Stimulated activated CD4-positive, alpha-beta T cell treated with anti-CD3 and anti-CD28 coated beads, Interleukin-1b, Interleukin-23, amount 100 ng/mL, for 24 hours (primary cell): ENCODE measurements at regions not wholly inside any gene's neighbourhood (a gene's known extent, or its start where the extent isn't known, plus 50 kb on each side); places are given as distances from the start of the nearest gene placed in this dataset.

Experiments used
- DNase-seq, 4 experiments: peaks; one replicate each; pipeline ENCODE4 v3.0.0-alpha.2; 2020; ENCODE audit warnings: low read depth in 4 of 4, low spot score in 1 of 4

- DNase-seq, result no peak
Measured at GRCh38 chr1:56050911-56051310, 528.5 kb downstream of the PLPP3 start.

GRCh38 chr1:56045477-56045876 is 533.9 kb downstream of the PLPP3 start:
- no peak for DNase-seq

- DNase-seq, result no peak
Measured at GRCh38 chr1:56045062-56045461, 534.3 kb downstream of the PLPP3 start.

- no peak for DNase-seq
Measured at GRCh38 chr1:56036479-56036878, 542.9 kb downstream of the PLPP3 start.

GRCh38 chr1:56034847-56035481 is 544.4 kb downstream of the PLPP3 start:
- no peak for DNase-seq

- DNase-seq, result no peak
Measured at GRCh38 chr1:56034222-56034621, 545.1 kb downstream of the PLPP3 start.

GRCh38 chr1:56033321-56034037 is 545.9 kb downstream of the PLPP3 start:
- DNase-seq, result no peak

- DNase-seq, result no peak
Measured at GRCh38 chr1:56032096-56032676, 547.2 kb downstream of the PLPP3 start.

GRCh38 chr1:56031001-56031400 is 548.4 kb downstream of the PLPP3 start:
- no peak for DNase-seq

GRCh38 chr1:56029319-56030003 is 549.9 kb downstream of the PLPP3 start:
- no peak for DNase-seq

- no peak for DNase-seq
Measured at GRCh38 chr1:56028911-56029310, 550.5 kb downstream of the PLPP3 start.

GRCh38 chr1:56028244-56028643 is 551.1 kb downstream of the PLPP3 start:
- DNase-seq, result no peak

- DNase-seq, result no peak
Measured at GRCh38 chr1:56025942-56026341, 553.4 kb downstream of the PLPP3 start.

- DNase-seq, result no peak
Measured at GRCh38 chr1:56024155-56024554, 555.2 kb downstream of the PLPP3 start.

GRCh38 chr1:56019922-56020321 is 559.4 kb downstream of the PLPP3 start:
- DNase-seq, result no peak

GRCh38 chr1:56019472-56019871 is 559.9 kb downstream of the PLPP3 start:
- DNase-seq, result no peak

GRCh38 chr1:56017336-56017735 is 562.0 kb downstream of the PLPP3 start:
- DNase-seq, result no peak

- DNase-seq, result no peak
Measured at GRCh38 chr1:56003846-56004245, 575.5 kb downstream of the PLPP3 start.

GRCh38 chr1:56002231-56002630 is 577.1 kb downstream of the PLPP3 start:
- DNase-seq, result no peak

GRCh38 chr1:56000424-56000823 is 578.9 kb downstream of the PLPP3 start:
- no peak for DNase-seq

GRCh38 chr1:55997536-55997935 is 581.8 kb downstream of the PLPP3 start:
- DNase-seq, result no peak
